Right ventricle myocardium superior (tissue), 1 donor: ENCODE measurements at regions not wholly inside any gene's neighbourhood (a gene's known extent, or its start where the extent isn't known, plus 50 kb on each side); places are given as distances from the start of the nearest gene placed in this dataset.

Experiments used
- ATAC-seq: fragments of 200-7000 bp; cut with Tn5 transposase; one replicate; pipeline ENCODE4 v1.9.1; 2020; ENCODE audit warnings: mild to moderate bottlenecking; ENCODE audit not compliant: poor library complexity
- DNase-seq: peaks from one replicate; pipeline ENCODE4 v3.0.0-alpha.2; 2020
- intact Hi-C: fragments of 100-400 bp; cut with DNase I; formaldehyde crosslinking; loops from one replicate; pipeline ENCODE4 v1.11.2; 2022
- donor health status: DM: no; HTN: yes; CAD: no; lungs with severe emphysema.

DNA sequence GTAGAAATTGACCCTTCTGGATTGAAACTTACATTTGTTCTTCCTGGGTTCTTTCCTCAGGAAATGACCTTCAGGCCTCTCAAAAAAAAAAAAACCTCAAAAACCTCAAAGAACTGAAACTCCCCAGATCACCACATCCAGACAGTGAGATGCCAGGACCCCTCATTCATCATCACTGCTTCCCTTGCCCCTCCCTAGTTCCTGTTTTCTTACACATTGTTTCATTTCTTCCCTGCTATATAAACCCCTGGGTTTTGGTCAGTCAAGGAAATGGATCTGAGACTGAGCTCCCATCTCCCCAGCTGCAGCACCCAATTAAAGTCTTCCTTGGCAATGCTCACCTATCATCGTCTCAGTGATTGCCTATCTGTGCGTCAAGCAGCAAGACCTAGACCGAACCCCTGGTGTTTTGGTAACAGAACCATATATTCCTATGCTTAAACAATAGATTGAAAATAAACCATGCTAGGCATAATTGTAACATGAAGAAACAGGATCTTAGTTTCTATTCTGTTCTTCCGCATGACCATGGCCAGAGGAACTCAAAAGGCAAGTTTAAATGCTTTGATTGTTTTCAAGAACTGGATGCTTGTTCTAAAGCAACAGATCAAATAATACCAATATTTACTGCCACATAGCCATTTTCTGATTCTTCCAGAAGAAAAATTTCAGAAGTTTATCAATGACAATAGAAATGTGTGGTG lies 108.0 kb upstream of the MAX start:
- no peak for ATAC-seq
- DNase-seq = no peak
- intact Hi-C loops = no loop called here

DNA sequence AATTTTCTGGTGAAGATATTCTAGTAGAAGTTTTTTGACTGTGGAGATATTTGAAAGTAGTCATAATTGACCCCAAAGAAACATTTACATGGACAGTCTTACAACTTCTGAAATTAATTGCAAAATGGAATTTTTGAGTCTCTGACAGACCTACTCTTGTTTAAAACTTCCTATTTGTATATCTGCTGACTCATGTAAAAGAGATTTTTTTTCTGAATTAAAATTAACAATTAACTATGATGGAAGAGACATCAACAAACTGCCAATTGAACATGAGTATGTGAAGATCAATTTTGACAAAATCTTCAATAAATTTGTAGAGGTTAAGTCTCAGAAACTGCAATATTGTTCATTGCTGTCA lies 108.5 kb upstream of the MAX start:
- ATAC-seq (no peak), DNase-seq (no peak)
- intact Hi-C loops = no loop called here

- no peak for ATAC-seq
- intact Hi-C loops = no loop called here
- no peak for DNase-seq
Observed at GRCh38 chr14:65211341-65211987, 109.1 kb upstream of the MAX start.

DNA sequence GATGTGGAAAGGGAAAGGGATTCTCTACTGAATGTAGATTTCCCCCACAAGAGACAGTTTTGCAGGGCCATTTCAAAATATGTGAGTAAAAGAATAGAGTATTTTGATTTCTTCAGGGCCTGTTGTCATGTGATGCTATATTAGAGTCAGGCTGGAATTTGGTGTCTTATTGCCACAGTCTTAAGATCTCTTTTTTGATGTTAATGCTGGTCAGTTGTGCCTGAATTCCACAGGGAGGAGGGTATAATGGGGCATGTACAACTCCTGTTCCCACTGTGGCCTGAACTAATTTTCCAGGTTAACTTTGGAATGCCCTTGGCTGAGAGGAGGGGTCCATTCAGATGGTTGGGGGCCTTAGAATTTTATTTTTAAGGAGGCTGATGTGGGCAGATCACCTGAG lies 111.0 kb upstream of the MAX start:
- no peak for DNase-seq
- no peak for ATAC-seq
- intact Hi-C loops = no loop called here

GRCh38 chr14:65214741-65215140 lies 112.4 kb upstream of the MAX start:
- intact Hi-C loops = no loop called here
- peak; percentile 81 for ATAC-seq
- DNase-seq = no peak

- no peak for DNase-seq
- no peak for ATAC-seq
- intact Hi-C loops = no loop called here
Observed at GRCh38 chr14:65219353-65219752, 117.0 kb upstream of the MAX start.

DNA sequence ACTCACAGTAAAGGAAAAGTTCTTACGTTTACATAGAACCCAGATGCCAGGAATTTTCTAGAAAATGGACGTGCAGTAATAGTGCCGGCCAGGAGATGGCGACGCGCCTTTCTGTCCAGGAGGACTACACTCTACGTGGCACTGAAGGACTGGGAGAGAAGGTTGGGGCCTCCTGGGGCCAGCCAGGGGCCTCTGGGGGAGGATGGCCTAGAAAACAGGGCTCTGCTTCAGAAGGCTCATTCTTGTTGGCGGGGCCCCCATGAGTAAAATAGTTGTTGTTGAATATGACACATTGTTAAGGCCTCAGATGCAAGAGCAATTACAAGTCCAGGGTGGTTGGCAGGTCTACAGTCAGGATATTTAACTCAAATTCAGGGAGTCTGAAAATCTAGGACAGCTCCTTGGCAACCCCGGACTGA lies 120.1 kb upstream of the MAX start:
- intact Hi-C loops = loop anchor here (5.0 kb wide), 1 partner anchor 190 kb away; the partner anchor contains the start of gene FUT8
- ATAC-seq (peak; percentile 60), DNase-seq (peak; percentile 69)

GRCh38 chr14:65223636-65224035 lies 121.3 kb upstream of the MAX start:
- DNase-seq (no peak), ATAC-seq (no peak)
- intact Hi-C loops = loop anchor here (5.0 kb wide), 1 partner anchor 189 kb away; the partner anchor contains the start of gene FUT8

GRCh38 chr14:65224799-65225198 lies 122.5 kb upstream of the MAX start:
- ATAC-seq = peak; percentile 73
- intact Hi-C loops = loop anchor here (5.0 kb wide), 1 partner anchor 188 kb away; the partner anchor contains the start of gene FUT8
- DNase-seq = no peak

DNA sequence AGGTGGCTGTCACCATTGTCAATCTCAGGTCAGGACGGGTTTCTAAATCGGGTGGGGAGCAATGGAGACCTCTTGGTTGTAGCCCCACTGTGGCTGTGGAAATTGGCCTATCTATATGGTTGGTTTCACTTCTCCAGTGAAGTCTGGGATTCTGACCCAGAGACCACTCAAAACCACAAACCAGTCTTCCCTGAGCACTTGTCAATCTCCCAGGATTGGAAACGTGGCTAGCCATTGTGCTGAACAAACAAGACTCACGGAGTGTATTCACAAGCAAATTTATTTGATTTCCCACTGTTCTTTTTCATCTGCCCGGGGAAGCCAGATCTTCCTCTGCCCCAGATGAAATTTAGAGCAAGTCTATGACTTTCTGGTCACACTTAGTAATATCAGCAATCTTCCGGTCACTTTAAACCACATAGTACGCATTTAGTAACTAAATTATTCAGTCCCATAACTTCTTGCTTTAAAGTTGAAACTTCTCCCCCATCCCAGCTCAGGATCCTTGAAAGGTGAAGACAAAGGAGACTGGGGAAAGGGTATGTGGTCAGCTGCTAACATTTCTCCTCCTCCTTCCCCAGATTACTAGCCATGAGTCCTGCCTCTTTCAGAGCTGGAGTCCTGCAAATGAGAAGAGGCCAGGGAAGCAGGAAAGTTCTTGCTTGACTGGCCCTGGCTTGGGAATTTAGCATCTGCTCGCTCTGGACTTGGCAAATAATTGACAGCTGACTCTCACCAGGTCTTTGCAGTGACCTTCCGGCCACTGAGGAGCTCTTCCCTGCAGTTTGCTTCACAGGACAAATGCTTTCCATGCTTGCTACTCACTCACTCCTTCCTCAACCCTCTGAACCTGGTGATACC lies 123.2 kb upstream of the MAX start:
- ATAC-seq (no peak), DNase-seq (no peak)
- intact Hi-C loops = no loop called here

DNA sequence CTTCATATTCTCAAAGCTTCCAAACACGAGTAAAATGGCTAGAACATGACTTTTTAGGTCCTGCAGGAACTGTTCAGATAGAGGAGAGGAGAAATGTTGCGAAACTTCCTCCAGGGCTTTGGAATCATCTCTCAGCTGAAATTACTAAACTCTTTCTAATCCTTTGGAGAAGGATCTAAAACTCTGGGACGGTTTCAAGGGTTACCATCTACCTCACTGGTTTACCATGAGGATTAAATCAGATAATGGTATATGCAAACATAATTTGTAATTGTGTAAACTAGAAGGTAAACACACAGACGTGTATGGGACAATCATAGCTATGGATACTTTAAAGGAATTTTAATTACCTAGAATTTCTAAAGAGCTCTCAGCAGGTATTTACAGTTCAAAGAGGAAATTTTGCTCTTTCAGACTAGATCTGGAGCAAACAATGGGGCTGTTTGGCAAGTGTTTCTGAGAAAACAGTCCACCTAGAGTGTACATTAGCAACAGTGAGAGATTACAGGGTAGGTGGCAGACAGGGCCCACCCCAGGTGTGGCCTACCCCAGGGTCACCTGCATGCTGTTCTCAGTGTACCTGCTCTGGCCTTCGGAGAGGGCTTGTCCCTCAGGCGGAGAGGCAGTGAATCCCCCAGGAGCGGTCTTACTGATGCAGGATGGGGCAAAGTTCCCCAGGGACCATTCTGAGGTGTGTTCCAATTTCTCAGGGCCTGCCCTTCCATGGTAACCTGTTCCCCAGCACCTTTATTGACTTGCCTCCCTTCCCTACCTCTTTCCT lies 124.7 kb upstream of the MAX start:
- intact Hi-C loops = no loop called here
- no peak for DNase-seq
- no peak for ATAC-seq

DNA sequence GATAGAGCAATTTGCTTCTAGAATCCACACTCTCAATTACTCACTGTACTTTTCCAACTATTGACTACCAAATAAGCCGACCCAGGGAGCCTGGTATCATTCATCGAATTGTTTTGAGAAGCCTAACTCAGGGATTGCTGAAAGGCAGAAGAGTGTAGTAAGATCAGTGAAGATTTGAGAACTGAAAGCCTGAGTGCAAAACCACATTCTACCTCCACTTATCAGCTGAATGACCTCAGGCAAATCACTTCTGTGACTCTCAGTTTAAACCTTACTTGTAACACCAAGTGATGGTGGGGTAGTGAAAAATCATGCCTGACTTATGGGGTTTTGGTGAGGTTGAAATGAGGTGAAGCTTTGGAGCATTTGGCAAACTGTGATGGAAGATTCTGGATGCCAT lies 126.1 kb upstream of the MAX start:
- no peak for ATAC-seq
- intact Hi-C loops = no loop called here
- no peak for DNase-seq

- DNase-seq = no peak
- ATAC-seq = no peak
- intact Hi-C loops = no loop called here
Observed at GRCh38 chr14:65228956-65229747, 126.8 kb upstream of the MAX start.

DNA sequence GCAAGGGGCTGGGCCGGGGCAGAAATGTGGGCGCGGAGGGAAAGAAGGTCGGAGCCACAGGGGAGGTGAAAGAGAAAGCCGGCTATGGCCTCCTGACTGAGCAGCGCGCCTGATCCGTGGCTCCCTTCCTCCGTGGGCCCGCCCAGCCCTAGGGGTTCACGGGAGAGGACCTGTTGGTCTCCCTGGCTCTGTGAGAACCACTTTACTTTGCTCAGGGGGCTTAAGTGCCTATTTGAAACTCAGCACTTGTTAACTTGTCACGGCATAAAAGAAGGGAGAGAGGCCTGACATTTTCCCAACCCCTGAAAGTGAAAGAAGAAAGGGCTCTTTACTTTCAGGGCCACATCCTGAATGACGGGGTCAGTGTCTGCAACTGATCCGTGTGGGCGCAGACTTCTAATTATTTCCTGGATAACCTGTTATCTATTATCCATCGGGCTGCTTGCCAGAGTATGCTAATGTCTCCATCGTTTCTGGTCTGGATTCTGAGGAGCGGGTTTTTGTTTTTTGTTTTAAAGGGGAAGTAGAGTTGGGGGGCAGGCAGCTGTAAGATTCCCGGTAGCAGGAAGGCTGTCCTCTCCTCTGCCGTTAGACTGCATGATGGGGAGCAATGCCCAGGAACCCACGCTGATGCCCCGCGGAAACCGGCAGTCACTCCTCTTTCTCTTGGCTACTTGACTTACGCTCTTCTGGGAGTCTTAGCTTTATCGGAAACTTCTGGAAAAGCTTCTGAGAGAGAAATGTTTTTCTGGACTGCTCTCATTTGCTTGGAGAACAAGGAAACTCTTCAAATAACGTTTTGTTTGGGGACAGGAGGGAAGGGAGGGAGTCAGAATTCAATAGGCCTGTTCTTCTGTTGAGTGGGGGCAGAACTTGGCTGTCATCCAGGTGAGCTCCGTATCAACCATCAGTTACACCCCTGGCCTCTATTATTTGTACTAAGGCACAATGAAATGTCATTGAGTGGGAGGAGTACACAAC lies 127.7 kb upstream of the MAX start:
- peak; percentile 74 for ATAC-seq
- intact Hi-C loops = no loop called here
- DNase-seq = peak; percentile 64

DNA sequence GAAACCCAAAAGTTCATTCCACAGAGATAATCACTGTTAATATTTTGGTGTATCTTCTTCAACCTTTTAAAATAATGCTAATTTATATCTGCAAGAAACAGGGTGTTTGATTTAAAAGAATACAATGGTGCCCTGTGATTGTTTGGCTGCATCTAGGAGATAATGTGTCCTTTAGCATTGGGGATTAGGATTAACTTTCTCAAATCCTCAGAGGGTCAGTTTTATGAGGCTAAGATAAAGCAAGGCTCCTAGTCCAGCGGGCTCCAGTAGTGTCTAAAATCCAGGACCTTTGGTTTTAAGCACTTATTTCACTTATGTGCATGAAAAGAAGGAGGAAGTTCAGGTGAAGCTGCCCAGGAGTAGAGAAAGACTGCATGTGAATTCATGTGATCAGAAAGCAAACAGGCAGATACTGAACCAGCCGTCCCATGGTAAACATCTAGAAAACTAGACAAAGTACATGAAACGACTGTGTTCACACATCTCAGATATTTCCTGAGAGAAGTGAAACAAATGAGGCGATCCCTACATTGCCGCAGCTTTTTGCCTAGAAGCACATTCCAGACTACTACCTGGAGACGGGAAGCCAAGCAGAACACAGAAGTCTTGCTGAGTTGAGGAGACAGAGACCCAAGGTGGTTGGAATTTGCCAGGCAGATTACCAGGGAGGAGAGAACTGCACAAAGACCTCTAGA lies 129.1 kb upstream of the MAX start:
- intact Hi-C loops = no loop called here
- DNase-seq = no peak
- no peak for ATAC-seq

GRCh38 chr14:65234752-65235361 lies 132.5 kb upstream of the MAX start:
- no peak for ATAC-seq
- intact Hi-C loops = no loop called here
- DNase-seq = no peak
